ENCODE measurements at regions not wholly inside any gene's neighbourhood (a gene's known extent, or its start where the extent isn't known, plus 50 kb on each side); places are given as distances from the start of the nearest gene placed in this dataset.
"Not testable (repeated sequence)": the region's sequence is repeated elsewhere in the genome, so short reads cannot be mapped to it uniquely, and the experiment has no call there.

- Mint-ChIP-seq H3K9me3 (peaks cover 10% of the 10 kb centered on the region), H3K27ac (no peak overlapping the region), H3K36me3 (no peaks in the 10 kb centered on the region), H3K27me3 (no peaks in the 10 kb centered on the region), H3K4me3 (no peak overlapping the region), H3K4me1 (ENCODE audit: low read depth in 2 of 2) (no peaks in the 10 kb centered on the region)
- ATAC-seq: no peak
- DNase-seq (ENCODE audit: low spot score): no peak
These were observed 147.1 kb downstream of the NAA11 start for GRCh38 chr4:79178760-79179159.

DNA sequence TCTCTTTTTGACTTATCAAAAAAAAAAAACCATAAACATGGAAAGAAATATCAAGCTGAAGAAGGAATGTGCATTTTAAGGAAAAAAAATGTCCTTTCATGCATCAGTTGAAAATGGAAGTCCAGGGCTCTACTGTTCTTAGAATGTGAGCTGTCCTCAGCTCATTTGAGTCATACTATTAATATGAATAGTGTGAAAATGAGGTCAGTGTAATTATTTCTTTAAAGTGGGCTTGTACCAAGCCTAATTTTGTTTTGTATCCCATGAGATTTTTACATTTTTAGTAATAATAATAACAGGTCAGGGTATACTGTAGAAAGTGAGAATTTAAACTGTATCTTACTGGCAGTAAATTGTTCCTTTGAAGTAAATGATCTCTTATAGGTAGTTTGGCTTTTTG lies 148.5 kb downstream of the NAA11 start:
- no peak overlapping the region for H3K27ac Mint-ChIP-seq
- no peak for DNase-seq (ENCODE audit: low spot score)
- ATAC-seq: no peak
- H3K4me3 Mint-ChIP-seq: no peak overlapping the region
- H3K9me3 Mint-ChIP-seq: peaks cover 14% of the 10 kb centered on the region
- no peaks in the 10 kb centered on the region for H3K4me1 Mint-ChIP-seq (ENCODE audit: low read depth in 2 of 2)
- H3K27me3 Mint-ChIP-seq: no peaks in the 10 kb centered on the region
- H3K36me3 Mint-ChIP-seq: no peaks in the 10 kb centered on the region

DNA sequence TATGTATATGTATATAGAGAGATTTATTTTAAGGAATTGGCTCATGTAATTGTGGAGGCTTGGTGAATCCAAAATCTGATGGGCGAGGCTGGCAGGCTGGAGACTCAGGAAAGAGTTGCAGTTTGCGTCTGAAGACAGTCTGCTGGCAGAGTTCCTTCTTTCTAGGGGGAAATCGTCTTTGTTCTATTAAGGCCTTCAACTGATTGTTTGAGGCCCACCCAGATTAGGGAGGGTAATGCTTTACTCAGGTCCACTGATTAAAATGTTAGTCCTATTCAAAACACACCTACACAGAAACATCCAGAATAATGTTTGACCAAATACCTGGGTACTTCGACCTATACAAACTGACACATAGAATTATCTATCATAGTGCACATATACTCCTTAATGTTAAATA lies 149.5 kb downstream of the NAA11 start:
- H3K36me3 Mint-ChIP-seq: no peaks in the 10 kb centered on the region
- H3K4me3 Mint-ChIP-seq: no peak overlapping the region
- no peak for DNase-seq (ENCODE audit: low spot score)
- no peak for ATAC-seq
- no peak overlapping the region for H3K27ac Mint-ChIP-seq
- H3K27me3 Mint-ChIP-seq: no peaks in the 10 kb centered on the region
- H3K9me3 Mint-ChIP-seq: peaks cover 12% of the 10 kb centered on the region
- no peaks in the 10 kb centered on the region for H3K4me1 Mint-ChIP-seq (ENCODE audit: low read depth in 2 of 2)

DNA sequence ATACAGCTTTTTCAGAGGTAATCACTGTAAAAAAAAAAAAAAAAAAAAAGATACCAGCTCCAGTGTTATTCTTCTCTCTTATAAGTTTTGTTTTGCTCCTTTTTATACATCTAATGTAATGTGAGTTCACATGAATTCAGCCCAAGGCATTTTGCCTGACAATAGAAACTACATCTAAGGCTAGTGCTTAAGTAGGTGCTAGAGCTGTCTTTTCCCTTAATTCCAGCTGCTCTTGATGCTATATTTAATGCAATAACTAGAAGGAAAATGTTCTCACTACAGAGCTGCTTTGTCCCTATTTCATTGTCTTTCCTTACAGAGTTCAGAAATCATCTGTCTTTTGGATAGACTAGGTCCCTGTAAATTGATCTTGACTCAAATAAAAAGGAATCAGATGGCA lies 150.1 kb downstream of the NAA11 start:
- H3K27me3 Mint-ChIP-seq: no peaks in the 10 kb centered on the region
- ATAC-seq (no peak), DNase-seq (ENCODE audit: low spot score) (no peak)
- no peak overlapping the region for H3K27ac Mint-ChIP-seq
- H3K9me3 Mint-ChIP-seq: peaks cover 14% of the 10 kb centered on the region
- no peaks in the 10 kb centered on the region for H3K4me1 Mint-ChIP-seq (ENCODE audit: low read depth in 2 of 2)
- H3K36me3 Mint-ChIP-seq: no peaks in the 10 kb centered on the region
- no peak overlapping the region for H3K4me3 Mint-ChIP-seq

DNA sequence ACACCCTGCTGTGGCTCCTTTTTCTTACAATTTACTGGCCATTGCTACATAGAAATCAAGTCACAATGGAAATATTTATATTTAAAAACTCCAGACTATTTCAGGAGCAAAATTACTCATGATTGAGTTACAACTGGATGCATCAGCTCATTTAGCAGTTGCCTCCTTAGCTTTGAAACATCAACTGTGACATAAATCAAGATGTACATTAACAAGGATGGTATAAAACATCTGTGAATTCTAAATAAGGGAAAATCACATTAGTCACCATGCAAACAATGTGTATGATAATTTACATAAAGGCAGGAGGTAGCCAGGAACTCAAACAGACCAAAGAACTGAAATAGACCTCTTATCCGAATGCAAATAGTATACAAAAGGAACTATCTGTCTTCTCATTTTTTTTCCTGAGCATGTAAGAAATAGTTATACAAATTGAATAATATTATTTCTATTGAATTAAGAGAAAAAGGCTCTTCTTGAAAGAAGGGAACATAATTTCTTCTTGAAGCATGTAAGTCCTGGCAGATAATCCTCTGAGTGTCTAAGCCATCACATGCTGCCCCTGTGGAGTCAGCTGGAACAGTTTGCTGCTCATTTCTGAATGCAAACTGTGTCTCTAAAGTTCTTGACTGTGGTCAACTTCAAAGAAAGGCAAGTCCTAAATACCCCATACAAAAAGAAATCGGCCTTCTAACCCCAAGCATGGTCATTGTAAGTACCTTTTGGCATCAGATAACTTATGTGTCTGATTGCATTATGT lies 151.2 kb downstream of the NAA11 start:
- Mint-ChIP-seq H3K4me3 (no peak overlapping the region), H3K36me3 (no peaks in the 10 kb centered on the region), H3K27me3 (no peaks in the 10 kb centered on the region), H3K4me1 (ENCODE audit: low read depth in 2 of 2) (no peaks in the 10 kb centered on the region), H3K9me3 (peaks cover 14% of the 10 kb centered on the region), H3K27ac (no peak overlapping the region)
- no peak for ATAC-seq
- DNase-seq (ENCODE audit: low spot score): no peak

- H3K27me3 Mint-ChIP-seq: no peaks in the 10 kb centered on the region
- H3K36me3 Mint-ChIP-seq: no peaks in the 10 kb centered on the region
- ATAC-seq (no peak), DNase-seq (ENCODE audit: low spot score) (no peak)
- no peak overlapping the region for H3K27ac Mint-ChIP-seq
- peaks cover 15% of the 10 kb centered on the region for H3K9me3 Mint-ChIP-seq
- no peaks in the 10 kb centered on the region for H3K4me1 Mint-ChIP-seq (ENCODE audit: low read depth in 2 of 2)
- no peak overlapping the region for H3K4me3 Mint-ChIP-seq
These were observed 152.7 kb downstream of the NAA11 start for GRCh38 chr4:79173186-79173585.

DNA sequence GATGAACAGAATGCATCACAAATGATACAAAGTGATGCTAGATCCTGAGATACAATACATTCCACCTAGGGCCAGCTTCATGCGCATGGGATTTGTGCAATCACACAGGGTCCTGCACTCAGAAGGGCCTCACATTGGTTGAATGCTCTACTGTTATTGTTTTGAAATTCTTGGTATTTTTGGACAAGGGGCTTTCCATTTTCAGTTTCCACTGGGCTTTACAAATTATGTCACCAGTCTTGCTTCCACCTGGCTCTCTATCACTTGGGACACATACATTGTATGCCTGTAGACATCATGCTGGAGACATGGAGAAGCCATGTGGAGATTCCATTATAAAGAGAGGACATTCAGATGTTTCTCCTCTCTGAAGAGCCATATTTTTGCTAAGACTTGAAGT lies 155.8 kb downstream of the NAA11 start:
- DNase-seq (ENCODE audit: low spot score): no peak
- no peak for ATAC-seq
- Mint-ChIP-seq H3K27me3 (no peaks in the 10 kb centered on the region), H3K9me3 (peaks cover 19% of the 10 kb centered on the region), H3K4me3 (no peak overlapping the region), H3K36me3 (no peaks in the 10 kb centered on the region), H3K27ac (no peak overlapping the region), H3K4me1 (ENCODE audit: low read depth in 2 of 2) (no peaks in the 10 kb centered on the region)

- ATAC-seq (no peak), DNase-seq (ENCODE audit: low spot score) (no peak)
- Mint-ChIP-seq H3K27me3 (no peaks in the 10 kb centered on the region), H3K4me1 (ENCODE audit: low read depth in 2 of 2) (no peaks in the 10 kb centered on the region), H3K36me3 (peaks cover 4% of the 10 kb centered on the region), H3K9me3 (peaks cover 17% of the 10 kb centered on the region), H3K4me3 (no peak overlapping the region), H3K27ac (no peak overlapping the region)
These were observed 160.8 kb downstream of the NAA11 start for GRCh38 chr4:79164907-79165610.

- no peak overlapping the region for H3K27ac Mint-ChIP-seq
- no peak for DNase-seq (ENCODE audit: low spot score)
- peaks cover 14% of the 10 kb centered on the region for H3K9me3 Mint-ChIP-seq
- peak in 1 of 2 donors; percentile 20 for ATAC-seq
- H3K4me1 Mint-ChIP-seq (ENCODE audit: low read depth in 2 of 2): no peaks in the 10 kb centered on the region
- H3K27me3 Mint-ChIP-seq: no peaks in the 10 kb centered on the region
- peaks cover 4% of the 10 kb centered on the region for H3K36me3 Mint-ChIP-seq
- no peak overlapping the region for H3K4me3 Mint-ChIP-seq
These were observed 161.8 kb downstream of the NAA11 start for GRCh38 chr4:79163981-79164490.

- Mint-ChIP-seq H3K36me3 (peaks cover 4% of the 10 kb centered on the region), H3K4me1 (ENCODE audit: low read depth in 2 of 2) (no peaks in the 10 kb centered on the region), H3K9me3 (peaks cover 8% of the 10 kb centered on the region)
These were observed 164.9 kb downstream of the NAA11 start for GRCh38 chr4:79160962-79161361.

GRCh38 chr4:79158705-79159104 lies 167.2 kb downstream of the NAA11 start:
- H3K36me3 Mint-ChIP-seq; H3K4me3 Mint-ChIP-seq; H3K27me3 Mint-ChIP-seq; DNase-seq (ENCODE audit: low spot score); H3K4me1 Mint-ChIP-seq (ENCODE audit: low read depth in 2 of 2); H3K27ac Mint-ChIP-seq; ATAC-seq: not testable (repeated sequence)
- peaks cover 13% of the 10 kb centered on the region for H3K9me3 Mint-ChIP-seq

More at GRCh38 chr4:79160962-79161361, 164.9 kb downstream of the NAA11 start:
- Mint-ChIP-seq H3K27ac (no peak overlapping the region), H3K4me3 (no peak overlapping the region), H3K27me3 (no peaks in the 10 kb centered on the region)
- ATAC-seq (no peak), DNase-seq (ENCODE audit: low spot score) (no peak)

DNA sequence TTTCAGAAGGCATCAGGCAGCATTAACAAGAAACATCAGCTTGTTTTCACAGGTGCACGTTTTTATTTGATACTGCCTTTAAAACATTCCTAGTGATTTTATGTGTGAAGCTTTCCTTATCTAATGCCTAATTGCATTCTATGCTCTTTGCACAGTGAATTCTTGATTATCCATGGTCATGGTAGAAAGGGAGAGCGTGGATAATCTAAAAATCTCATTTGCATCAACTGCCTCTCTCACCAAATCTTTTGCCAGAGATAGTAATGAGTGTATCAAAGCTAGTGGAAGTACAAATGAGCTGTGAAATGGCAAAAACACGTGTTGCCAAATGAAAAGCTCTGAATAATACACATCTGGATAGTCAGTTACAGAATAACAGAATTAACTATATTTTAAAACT lies 170.5 kb downstream of the NAA11 start:
- Mint-ChIP-seq H3K36me3 (no peaks in the 10 kb centered on the region), H3K9me3 (peaks cover 13% of the 10 kb centered on the region), H3K4me1 (ENCODE audit: low read depth in 2 of 2) (no peaks in the 10 kb centered on the region), H3K4me3 (no peak overlapping the region), H3K27ac (no peak overlapping the region), H3K27me3 (no peaks in the 10 kb centered on the region)
- DNase-seq (ENCODE audit: low spot score) (no peak), ATAC-seq (no peak)

- ATAC-seq (no peak), DNase-seq (ENCODE audit: low spot score) (no peak)
- Mint-ChIP-seq H3K4me1 (ENCODE audit: low read depth in 2 of 2) (no peaks in the 10 kb centered on the region), H3K36me3 (no peaks in the 10 kb centered on the region), H3K27me3 (no peaks in the 10 kb centered on the region), H3K4me3 (no peak overlapping the region), H3K9me3 (peaks cover 11% of the 10 kb centered on the region), H3K27ac (no peak overlapping the region)
These were observed 174.9 kb downstream of the NAA11 start for GRCh38 chr4:79150820-79151416.

GRCh38 chr4:79148369-79148768 lies 177.5 kb downstream of the NAA11 start:
- Mint-ChIP-seq H3K4me3 (no peak overlapping the region), H3K27me3 (no peaks in the 10 kb centered on the region), H3K36me3 (no peaks in the 10 kb centered on the region), H3K9me3 (peaks cover 6% of the 10 kb centered on the region), H3K4me1 (ENCODE audit: low read depth in 2 of 2) (no peaks in the 10 kb centered on the region), H3K27ac (no peak overlapping the region)
- no peak for ATAC-seq
- no peak for DNase-seq (ENCODE audit: low spot score)
